T-helper 1 cell treated with Interleukin-12 subunit alpha and Interleukin-12 subunit beta and Interleukin-4 antibody, amounts not matched to agents 30 ng/mL and 1 ng/mL, for 36 hours (primary cell): ENCODE measurements at regions not wholly inside any gene's neighbourhood (a gene's known extent, or its start where the extent isn't known, plus 50 kb on each side); places are given as distances from the start of the nearest gene placed in this dataset.

Source experiments
- intact Hi-C: fragments of 100-400 bp; cut with micrococcal nuclease; formaldehyde crosslinking; loops from one replicate; pipeline ENCODE4 v1.15.1; 2024

GRCh38 chr4:57628004-57628403, 517.8 kb upstream of the IGFBP7 start:
- intact Hi-C loops = no loop called here

GRCh38 chr4:57614257-57614932, 504.2 kb upstream of the IGFBP7 start:
- intact Hi-C loops = no loop called here

GRCh38 chr4:57612279-57612678, 502.1 kb upstream of the IGFBP7 start:
- intact Hi-C loops = no loop called here

GRCh38 chr4:57607566-57608180, 497.5 kb upstream of the IGFBP7 start:
- intact Hi-C loops = no loop called here

GRCh38 chr4:57605376-57605775, 495.2 kb upstream of the IGFBP7 start:
- intact Hi-C loops = no loop called here

- intact Hi-C loops = no loop called here
Measured at GRCh38 chr4:57602141-57602540, 492.0 kb upstream of the IGFBP7 start.

- intact Hi-C loops = no loop called here
Measured at GRCh38 chr4:57591073-57591472, 480.9 kb upstream of the IGFBP7 start.

- intact Hi-C loops = no loop called here
Measured at GRCh38 chr4:57588557-57588956, 478.4 kb upstream of the IGFBP7 start.

GRCh38 chr4:57580710-57581599, 470.8 kb upstream of the IGFBP7 start:
- intact Hi-C loops = no loop called here

GRCh38 chr4:57575426-57575825, 465.2 kb upstream of the IGFBP7 start:
- intact Hi-C loops = no loop called here

- intact Hi-C loops = no loop called here
Measured at GRCh38 chr4:57554556-57555092, 444.4 kb upstream of the IGFBP7 start.

GRCh38 chr4:57553728-57554127, 443.5 kb upstream of the IGFBP7 start:
- intact Hi-C loops = no loop called here

GRCh38 chr4:57550198-57550597, 440.0 kb upstream of the IGFBP7 start:
- intact Hi-C loops = no loop called here

GRCh38 chr4:57548856-57549255, 438.7 kb upstream of the IGFBP7 start:
- intact Hi-C loops = no loop called here

GRCh38 chr4:57544811-57545654, 434.8 kb upstream of the IGFBP7 start:
- intact Hi-C loops = no loop called here

- intact Hi-C loops = no loop called here
Measured at GRCh38 chr4:57504797-57505530, 394.8 kb upstream of the IGFBP7 start.

GRCh38 chr4:57504139-57504538, 394.0 kb upstream of the IGFBP7 start:
- intact Hi-C loops = no loop called here

- intact Hi-C loops = no loop called here
Measured at GRCh38 chr4:57501720-57502119, 391.5 kb upstream of the IGFBP7 start.

- intact Hi-C loops = no loop called here
Measured at GRCh38 chr4:57499786-57500185, 389.6 kb upstream of the IGFBP7 start.

GRCh38 chr4:57498251-57498650, 388.1 kb upstream of the IGFBP7 start:
- intact Hi-C loops = no loop called here
